HL-60 (cell line): ENCODE measurements at regions not wholly inside any gene's neighbourhood (a gene's known extent, or its start where the extent isn't known, plus 50 kb on each side); places are given as distances from the start of the nearest gene placed in this dataset.

ENCODE experiments used
- GABPA ChIP-seq: IDR thresholded peaks from 2 replicates; pipeline ENCODE4 v1.6.1; 2012; ENCODE audit warnings: low read depth
- POLR2AphosphoS5 ChIP-seq: IDR thresholded peaks from 2 replicates; pipeline ENCODE4 v1.6.1; 2012; ENCODE audit warnings: low read depth
- TF ChIP-seq, protein P1 (sequence below): IDR thresholded peaks from one replicate; pipeline ENCODE4 v1.5.1; 2011; ENCODE audit warnings: low read length, control low read depth, inconsistent platforms; ENCODE audit not compliant: insufficient read depth
- TF ChIP-seq, protein P2 (sequence below): IDR thresholded peaks from 2 replicates; pipeline ENCODE4 v1.6.1; 2012; ENCODE audit warnings: low read depth; ENCODE audit not compliant: insufficient replicate concordance

DNA sequence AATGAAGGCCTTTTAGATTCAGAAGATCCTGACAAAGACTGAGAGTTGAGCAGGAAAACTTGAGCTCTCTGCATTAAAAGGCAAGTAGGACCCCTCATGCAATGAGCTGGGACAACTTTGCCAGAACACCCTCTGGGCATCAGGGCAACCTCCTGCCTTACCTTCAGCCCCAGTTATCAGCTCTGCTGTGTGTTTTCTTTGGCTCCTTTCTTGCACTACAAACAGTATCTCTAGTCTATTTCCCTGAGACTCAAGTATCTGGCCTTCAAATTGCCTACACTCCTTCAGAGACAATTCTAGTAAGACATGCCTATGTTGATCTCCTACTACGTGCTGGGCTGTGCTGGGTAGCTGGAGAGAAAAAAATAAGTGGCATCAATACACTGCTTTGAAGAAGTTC, 192.2 kb downstream of the MID1IP1 start:
- TF ChIP-seq, protein P1, sequence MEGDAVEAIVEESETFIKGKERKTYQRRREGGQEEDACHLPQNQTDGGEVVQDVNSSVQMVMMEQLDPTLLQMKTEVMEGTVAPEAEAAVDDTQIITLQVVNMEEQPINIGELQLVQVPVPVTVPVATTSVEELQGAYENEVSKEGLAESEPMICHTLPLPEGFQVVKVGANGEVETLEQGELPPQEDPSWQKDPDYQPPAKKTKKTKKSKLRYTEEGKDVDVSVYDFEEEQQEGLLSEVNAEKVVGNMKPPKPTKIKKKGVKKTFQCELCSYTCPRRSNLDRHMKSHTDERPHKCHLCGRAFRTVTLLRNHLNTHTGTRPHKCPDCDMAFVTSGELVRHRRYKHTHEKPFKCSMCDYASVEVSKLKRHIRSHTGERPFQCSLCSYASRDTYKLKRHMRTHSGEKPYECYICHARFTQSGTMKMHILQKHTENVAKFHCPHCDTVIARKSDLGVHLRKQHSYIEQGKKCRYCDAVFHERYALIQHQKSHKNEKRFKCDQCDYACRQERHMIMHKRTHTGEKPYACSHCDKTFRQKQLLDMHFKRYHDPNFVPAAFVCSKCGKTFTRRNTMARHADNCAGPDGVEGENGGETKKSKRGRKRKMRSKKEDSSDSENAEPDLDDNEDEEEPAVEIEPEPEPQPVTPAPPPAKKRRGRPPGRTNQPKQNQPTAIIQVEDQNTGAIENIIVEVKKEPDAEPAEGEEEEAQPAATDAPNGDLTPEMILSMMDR: no peak
- TF ChIP-seq, protein P2, sequence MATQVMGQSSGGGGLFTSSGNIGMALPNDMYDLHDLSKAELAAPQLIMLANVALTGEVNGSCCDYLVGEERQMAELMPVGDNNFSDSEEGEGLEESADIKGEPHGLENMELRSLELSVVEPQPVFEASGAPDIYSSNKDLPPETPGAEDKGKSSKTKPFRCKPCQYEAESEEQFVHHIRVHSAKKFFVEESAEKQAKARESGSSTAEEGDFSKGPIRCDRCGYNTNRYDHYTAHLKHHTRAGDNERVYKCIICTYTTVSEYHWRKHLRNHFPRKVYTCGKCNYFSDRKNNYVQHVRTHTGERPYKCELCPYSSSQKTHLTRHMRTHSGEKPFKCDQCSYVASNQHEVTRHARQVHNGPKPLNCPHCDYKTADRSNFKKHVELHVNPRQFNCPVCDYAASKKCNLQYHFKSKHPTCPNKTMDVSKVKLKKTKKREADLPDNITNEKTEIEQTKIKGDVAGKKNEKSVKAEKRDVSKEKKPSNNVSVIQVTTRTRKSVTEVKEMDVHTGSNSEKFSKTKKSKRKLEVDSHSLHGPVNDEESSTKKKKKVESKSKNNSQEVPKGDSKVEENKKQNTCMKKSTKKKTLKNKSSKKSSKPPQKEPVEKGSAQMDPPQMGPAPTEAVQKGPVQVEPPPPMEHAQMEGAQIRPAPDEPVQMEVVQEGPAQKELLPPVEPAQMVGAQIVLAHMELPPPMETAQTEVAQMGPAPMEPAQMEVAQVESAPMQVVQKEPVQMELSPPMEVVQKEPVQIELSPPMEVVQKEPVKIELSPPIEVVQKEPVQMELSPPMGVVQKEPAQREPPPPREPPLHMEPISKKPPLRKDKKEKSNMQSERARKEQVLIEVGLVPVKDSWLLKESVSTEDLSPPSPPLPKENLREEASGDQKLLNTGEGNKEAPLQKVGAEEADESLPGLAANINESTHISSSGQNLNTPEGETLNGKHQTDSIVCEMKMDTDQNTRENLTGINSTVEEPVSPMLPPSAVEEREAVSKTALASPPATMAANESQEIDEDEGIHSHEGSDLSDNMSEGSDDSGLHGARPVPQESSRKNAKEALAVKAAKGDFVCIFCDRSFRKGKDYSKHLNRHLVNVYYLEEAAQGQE: no peak
- TF ChIP-seq POLR2AphosphoS5: no peak
- no peak for TF ChIP-seq GABPA
